HEK293T (cell line): ENCODE measurements at regions not wholly inside any gene's neighbourhood (a gene's known extent, or its start where the extent isn't known, plus 50 kb on each side); places are given as distances from the start of the nearest gene placed in this dataset.

Source experiments
- BHLHE40 ChIP-seq: fragments of 450-650 bp; IDR thresholded peaks from 2 replicates; pipeline ENCODE4 v1.6.1; 2016; ENCODE audit warnings: mild to moderate bottlenecking, moderate library complexity, borderline replicate concordance
- ELF4 ChIP-seq: fragments of 450-650 bp; IDR thresholded peaks from 2 replicates; pipeline ENCODE4 v1.6.1; 2017; ENCODE audit warnings: antibody characterized with exemption
- FOXA1 ChIP-seq: fragments of 450-650 bp; IDR thresholded peaks from 2 replicates; pipeline ENCODE4 v1.6.1; 2016; ENCODE audit warnings: mild to moderate bottlenecking
- FOXK2 ChIP-seq: fragments of 450-650 bp; IDR thresholded peaks from 2 replicates; pipeline ENCODE4 v1.6.1; 2016; ENCODE audit warnings: mild to moderate bottlenecking
- HDGF ChIP-seq: fragments of 450-650 bp; IDR thresholded peaks from 2 replicates; pipeline ENCODE4 v1.6.1; 2017; ENCODE audit warnings: antibody characterized with exemption, borderline replicate concordance
- L3MBTL2 ChIP-seq: fragments of 450-650 bp; conservative IDR thresholded peaks from 2 replicates; pipeline ENCODE4 v1.6.1; 2016; ENCODE audit warnings: mild to moderate bottlenecking
- LEF1 ChIP-seq: fragments of 450-650 bp; IDR thresholded peaks from 2 replicates; pipeline ENCODE4 v1.6.1; 2017; ENCODE audit warnings: mild to moderate bottlenecking, borderline replicate concordance
- NFRKB ChIP-seq: fragments of 450-650 bp; IDR thresholded peaks from 2 replicates; pipeline ENCODE4 v1.6.1; 2016; ENCODE audit warnings: mild to moderate bottlenecking, moderate library complexity
- SP1 ChIP-seq: fragments of 450-650 bp; IDR thresholded peaks from 2 replicates; pipeline ENCODE4 v1.6.1; 2017
- SUZ12 ChIP-seq: fragments of 450-650 bp; IDR thresholded peaks from 2 replicates; pipeline ENCODE4 v1.6.1; 2016; ENCODE audit warnings: mild to moderate bottlenecking
- TARDBP ChIP-seq: fragments of 450-650 bp; IDR thresholded peaks from 2 replicates; pipeline ENCODE4 v1.6.1; 2016
- TF ChIP-seq, protein P1 (sequence below): fragments of 450-650 bp; IDR thresholded peaks from 2 replicates; pipeline ENCODE4 v1.6.1; 2016

DNA sequence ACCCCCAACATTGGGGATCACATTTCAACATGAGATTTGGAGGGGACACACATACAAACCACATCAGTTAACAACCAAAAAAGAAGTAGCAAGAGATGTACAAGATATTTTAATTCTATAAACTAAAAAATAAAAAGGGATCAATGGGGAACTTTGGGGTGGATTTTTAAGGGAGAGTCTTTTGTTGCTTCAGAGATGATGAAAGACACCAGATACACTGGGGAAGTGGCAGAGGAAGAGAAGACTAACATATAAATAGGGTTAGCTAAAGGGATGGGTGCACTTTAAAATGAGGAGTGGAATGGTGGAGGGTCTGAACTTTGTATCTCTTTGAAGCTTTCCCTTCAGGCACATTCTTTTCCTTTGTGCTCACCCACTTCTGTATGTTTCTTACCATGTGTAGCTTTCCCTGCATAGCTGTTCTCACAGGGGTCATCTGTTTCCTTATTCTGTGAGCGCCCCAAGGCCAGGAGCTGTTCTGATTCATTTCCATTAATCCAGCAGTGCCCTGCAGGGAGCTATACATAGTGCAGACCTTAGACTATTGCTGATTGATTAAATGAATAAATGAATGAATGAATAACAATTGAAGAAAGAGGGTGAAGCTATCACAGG lies 531.6 kb upstream of the KLF4 start:
- TF ChIP-seq TARDBP (no peak), FOXK2 (no peak), NFRKB (no peak), SUZ12 (no peak), L3MBTL2 (no peak), BHLHE40 (no peak), HDGF (no peak), LEF1 (no peak), FOXA1 (no peak), ELF4 (no peak), SP1 (no peak)
- TF ChIP-seq, protein P1, sequence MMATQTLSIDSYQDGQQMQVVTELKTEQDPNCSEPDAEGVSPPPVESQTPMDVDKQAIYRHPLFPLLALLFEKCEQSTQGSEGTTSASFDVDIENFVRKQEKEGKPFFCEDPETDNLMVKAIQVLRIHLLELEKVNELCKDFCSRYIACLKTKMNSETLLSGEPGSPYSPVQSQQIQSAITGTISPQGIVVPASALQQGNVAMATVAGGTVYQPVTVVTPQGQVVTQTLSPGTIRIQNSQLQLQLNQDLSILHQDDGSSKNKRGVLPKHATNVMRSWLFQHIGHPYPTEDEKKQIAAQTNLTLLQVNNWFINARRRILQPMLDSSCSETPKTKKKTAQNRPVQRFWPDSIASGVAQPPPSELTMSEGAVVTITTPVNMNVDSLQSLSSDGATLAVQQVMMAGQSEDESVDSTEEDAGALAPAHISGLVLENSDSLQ, result no peak
